GM12801 (cell line): ENCODE measurements at regions not wholly inside any gene's neighbourhood (a gene's known extent, or its start where the extent isn't known, plus 50 kb on each side); places are given as distances from the start of the nearest gene placed in this dataset.

Source experiments
- TF ChIP-seq, protein P1 (sequence below): IDR thresholded peaks from one replicate; pipeline ENCODE4 v1.5.1; 2011; ENCODE audit warnings: control low read depth; ENCODE audit not compliant: insufficient read length; ENCODE audit errors: extremely low read depth

DNA sequence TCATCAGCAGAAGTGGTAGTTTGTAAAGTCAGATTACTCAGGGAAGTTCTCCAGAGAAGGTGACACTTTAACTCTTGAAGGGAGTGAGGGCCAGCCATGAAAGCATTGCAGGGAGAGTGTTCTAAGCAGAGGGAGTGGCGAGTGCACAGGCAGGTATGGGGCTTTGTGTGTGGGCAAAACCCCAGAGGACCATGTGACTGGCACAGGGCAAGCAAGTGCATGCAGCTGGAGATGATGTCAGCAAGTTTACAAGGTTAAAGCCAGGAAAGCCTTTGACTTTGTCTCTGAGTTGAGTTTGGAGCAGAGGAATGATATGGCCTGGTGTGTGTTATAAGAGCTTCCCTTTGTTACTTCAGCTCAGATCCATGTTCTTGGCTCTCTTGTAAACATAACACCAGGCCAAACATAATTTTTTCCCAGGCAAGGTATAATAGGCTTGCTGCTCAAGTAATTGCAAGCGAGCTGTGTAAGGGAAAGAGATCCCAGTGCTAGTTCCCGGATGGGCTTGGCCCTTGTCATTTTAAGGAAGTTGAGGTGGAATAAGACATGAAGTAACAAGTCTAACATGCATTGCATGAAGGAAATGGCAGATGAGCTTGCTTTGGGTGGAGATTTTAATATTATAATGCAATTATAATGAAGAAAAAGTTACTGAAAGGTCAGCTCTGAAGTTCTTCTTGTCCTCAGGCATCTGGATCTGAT, 341.1 kb upstream of the LRRC3B start:
- TF ChIP-seq, protein P1, sequence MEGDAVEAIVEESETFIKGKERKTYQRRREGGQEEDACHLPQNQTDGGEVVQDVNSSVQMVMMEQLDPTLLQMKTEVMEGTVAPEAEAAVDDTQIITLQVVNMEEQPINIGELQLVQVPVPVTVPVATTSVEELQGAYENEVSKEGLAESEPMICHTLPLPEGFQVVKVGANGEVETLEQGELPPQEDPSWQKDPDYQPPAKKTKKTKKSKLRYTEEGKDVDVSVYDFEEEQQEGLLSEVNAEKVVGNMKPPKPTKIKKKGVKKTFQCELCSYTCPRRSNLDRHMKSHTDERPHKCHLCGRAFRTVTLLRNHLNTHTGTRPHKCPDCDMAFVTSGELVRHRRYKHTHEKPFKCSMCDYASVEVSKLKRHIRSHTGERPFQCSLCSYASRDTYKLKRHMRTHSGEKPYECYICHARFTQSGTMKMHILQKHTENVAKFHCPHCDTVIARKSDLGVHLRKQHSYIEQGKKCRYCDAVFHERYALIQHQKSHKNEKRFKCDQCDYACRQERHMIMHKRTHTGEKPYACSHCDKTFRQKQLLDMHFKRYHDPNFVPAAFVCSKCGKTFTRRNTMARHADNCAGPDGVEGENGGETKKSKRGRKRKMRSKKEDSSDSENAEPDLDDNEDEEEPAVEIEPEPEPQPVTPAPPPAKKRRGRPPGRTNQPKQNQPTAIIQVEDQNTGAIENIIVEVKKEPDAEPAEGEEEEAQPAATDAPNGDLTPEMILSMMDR, result no peak

DNA sequence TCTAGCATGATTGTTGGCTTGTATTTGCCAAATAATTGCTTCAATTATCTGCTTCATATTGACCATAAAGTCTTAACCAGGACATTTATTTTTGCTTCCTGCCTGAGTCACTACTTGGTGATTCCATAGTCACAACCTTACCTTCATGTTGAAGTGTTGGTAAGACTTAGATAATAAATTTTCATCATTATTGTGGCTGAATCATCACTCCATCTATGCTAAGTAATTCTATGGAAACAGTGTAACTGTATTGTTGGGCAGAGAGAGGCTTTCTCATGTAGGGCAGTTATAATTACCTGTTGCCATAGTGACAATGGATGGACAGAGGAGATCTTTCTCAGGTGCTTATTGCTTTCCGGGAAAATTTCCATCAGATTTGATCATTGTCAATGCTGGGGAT, 330.7 kb upstream of the LRRC3B start:
- TF ChIP-seq, protein P1, result no peak

DNA sequence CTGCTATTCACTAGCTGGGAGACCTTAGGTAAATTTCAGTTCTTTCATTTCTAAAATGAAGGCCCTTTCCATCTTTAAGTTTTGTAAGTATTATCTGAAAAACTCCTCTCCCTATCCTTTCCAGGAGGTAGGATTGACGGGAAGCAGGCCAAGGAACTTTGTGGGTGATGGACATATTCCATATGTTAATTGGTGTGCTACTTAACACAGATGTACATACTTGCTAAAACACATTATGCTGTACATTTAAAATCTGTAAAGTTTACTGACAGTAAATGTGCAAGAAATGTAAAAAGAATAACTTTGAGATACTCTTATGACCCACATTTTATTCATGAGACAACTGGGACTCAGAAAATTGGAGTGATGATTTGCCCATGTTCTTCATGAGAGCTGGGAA, 329.8 kb upstream of the LRRC3B start:
- TF ChIP-seq, protein P1, result no peak

DNA sequence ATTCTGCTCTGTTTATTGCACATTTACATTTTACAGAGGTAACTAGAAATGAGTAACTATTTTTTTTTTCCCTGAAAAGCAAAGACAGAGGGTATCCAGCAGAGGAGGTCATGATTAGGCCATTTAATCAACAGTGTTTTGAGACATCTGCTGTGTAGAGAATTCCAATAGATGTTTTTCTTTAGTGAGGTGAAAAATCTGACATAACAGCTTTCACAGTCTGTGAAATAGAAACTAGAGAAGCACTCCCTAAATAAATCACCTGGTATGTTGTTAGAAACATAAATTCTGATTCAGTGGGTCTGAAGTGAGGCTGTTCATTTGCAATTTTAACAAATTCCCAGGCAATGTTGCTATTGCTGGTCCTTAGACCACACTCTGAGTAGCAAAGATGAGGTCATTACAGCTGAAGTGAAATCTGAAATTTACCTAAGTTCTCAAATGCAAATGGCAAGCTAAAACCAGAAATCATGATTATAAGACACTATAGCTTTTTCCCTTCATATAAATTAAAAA, 329.2 kb upstream of the LRRC3B start:
- TF ChIP-seq, protein P1, result no peak

DNA sequence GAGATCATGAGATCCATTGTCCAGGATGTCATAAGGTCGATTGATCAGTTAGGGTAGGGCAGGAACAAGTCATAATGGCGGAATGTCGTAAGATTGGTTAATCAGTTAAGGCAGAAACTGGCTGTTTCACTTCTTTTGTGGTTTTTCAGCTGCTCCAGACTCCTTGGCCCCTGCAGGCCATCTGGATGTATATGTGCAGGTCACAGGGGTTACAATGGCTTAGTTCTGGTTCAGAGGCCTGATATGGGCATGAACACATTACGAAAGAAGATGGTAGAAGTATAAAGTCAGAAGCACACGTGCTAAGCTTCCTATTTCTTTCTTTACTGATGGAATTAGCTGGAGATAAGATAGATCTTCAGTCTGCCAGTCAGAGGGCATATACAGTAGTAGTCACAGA, 315.4 kb upstream of the LRRC3B start:
- TF ChIP-seq, protein P1, result no peak

DNA sequence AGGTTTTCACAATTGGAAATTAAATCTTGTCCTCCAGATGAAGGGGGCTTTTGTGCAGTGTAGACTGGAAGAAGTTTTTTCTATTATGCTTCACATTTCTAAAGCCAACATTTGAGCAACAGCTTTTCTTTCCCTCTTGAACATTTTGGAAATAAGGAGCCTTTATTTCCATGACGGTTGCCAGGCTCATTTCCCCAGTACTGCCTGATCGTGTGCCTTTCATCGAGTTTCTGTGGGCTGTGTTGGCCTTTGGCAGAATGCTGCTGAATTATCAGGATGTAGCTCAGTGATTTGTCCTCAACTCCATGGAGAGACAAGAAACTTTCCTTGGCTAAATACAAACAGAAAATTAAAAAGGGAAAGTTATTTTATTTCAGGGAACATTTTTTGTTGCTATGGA, 314.8 kb upstream of the LRRC3B start:
- TF ChIP-seq, protein P1, result no peak

DNA sequence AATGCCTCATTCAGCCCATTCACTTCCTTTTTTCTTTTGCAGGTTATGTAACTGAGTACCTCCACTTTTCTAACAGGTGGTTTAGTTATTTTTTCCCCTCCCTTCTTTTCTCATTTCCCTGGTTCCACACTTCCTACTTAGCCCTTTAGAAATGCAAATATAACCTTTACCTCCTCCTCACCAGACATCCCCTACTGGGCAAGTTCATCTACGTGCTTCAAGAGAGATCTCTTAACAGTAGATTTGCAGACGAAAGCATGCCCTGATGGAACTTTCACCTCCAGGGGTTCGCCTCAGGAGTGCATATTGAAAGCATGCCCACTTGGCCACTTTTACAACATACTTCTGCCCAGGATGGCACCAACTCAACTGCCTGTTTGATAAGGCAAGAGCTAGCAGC, 314.1 kb upstream of the LRRC3B start:
- TF ChIP-seq, protein P1, result no peak
